H9 (cell line): ENCODE measurements at regions not wholly inside any gene's neighbourhood (a gene's known extent, or its start where the extent isn't known, plus 50 kb on each side); places are given as distances from the start of the nearest gene placed in this dataset.

Experiments used
- DNase-seq: peaks from one replicate; pipeline ENCODE4 v3.0.0-alpha.2; 2017
- H2AFZ ChIP-seq: one replicate; pipeline ENCODE4 v1.6.1; 2013; ENCODE audit warnings: mild to moderate bottlenecking, low read length, control low read depth, moderate library complexity
- H2AK5ac ChIP-seq: 2 replicates; pipeline ENCODE4 v1.6.1; 2013; ENCODE audit warnings: low read length, control low read depth, mixed read lengths; ENCODE audit not compliant: insufficient read length
- H2BK120ac ChIP-seq: one replicate; pipeline ENCODE4 v1.6.1; 2013; ENCODE audit warnings: low read depth, mild to moderate bottlenecking, low read length, control low read depth, inconsistent platforms; ENCODE audit not compliant: poor library complexity, severe bottlenecking
- H2BK12ac ChIP-seq: 2 replicates; pipeline ENCODE4 v1.6.1; 2013; ENCODE audit warnings: low read length, control low read depth, mixed read lengths, low read depth; ENCODE audit not compliant: insufficient read length
- H2BK15ac ChIP-seq: 2 replicates; pipeline ENCODE4 v1.6.1; 2013; ENCODE audit warnings: low read depth, low read length, control low read depth
- H2BK20ac ChIP-seq: one replicate; pipeline ENCODE4 v1.6.1; 2013; ENCODE audit warnings: low read depth, mild to moderate bottlenecking, low read length, control low read depth, inconsistent platforms; ENCODE audit not compliant: poor library complexity, severe bottlenecking
- H2BK5ac ChIP-seq: 2 replicates; pipeline ENCODE4 v1.6.1; 2013; ENCODE audit warnings: low read length, control low read depth, mixed read lengths; ENCODE audit not compliant: insufficient read length
- H3K14ac ChIP-seq: 2 replicates; pipeline ENCODE4 v1.6.1; 2013; ENCODE audit warnings: low read length, control low read depth; ENCODE audit not compliant: insufficient read depth
- H3K18ac ChIP-seq: 2 replicates; pipeline ENCODE4 v1.6.1; 2013; ENCODE audit warnings: low read depth, mild to moderate bottlenecking, mixed read lengths, low read length, control low read depth; ENCODE audit not compliant: insufficient read length
- H3K23ac ChIP-seq: 2 replicates; pipeline ENCODE4 v1.6.1; 2013; ENCODE audit warnings: low read length, control low read depth, mixed read lengths, low read depth; ENCODE audit not compliant: insufficient read length
- H3K23me2 ChIP-seq: 2 replicates; pipeline ENCODE4 v1.6.1; 2013; ENCODE audit warnings: low read depth, mild to moderate bottlenecking, mixed read lengths, low read length, control low read depth; ENCODE audit not compliant: insufficient read length, poor library complexity, severe bottlenecking
- H3K27ac ChIP-seq: 2 replicates; pipeline ENCODE4 v1.5.1; 2013; ENCODE audit warnings: low read length, control low read depth, mixed read lengths, low read depth; ENCODE audit not compliant: insufficient read length
- H3K27me3 ChIP-seq: 2 replicates; pipeline ENCODE4 v1.6.1; 2013; ENCODE audit warnings: low read length, control low read depth, inconsistent platforms; ENCODE audit not compliant: insufficient read depth
- H3K4ac ChIP-seq: 2 replicates; pipeline ENCODE4 v1.6.1; 2013; ENCODE audit warnings: low read depth, mild to moderate bottlenecking, control low read depth, inconsistent platforms, low read length, moderate library complexity
- H3K4me1 ChIP-seq: 2 replicates; pipeline ENCODE4 v1.6.1; 2013; ENCODE audit warnings: low read length, control low read depth, inconsistent platforms; ENCODE audit not compliant: insufficient read depth
- H3K4me2 ChIP-seq: 2 replicates; pipeline ENCODE4 v1.6.1; 2013; ENCODE audit warnings: low read length, control low read depth, mixed read lengths; ENCODE audit not compliant: insufficient read length, insufficient read depth
- H3K56ac ChIP-seq: 2 replicates; pipeline ENCODE4 v1.6.1; 2013; ENCODE audit warnings: low read depth, mild to moderate bottlenecking, mixed read lengths, low read length, control low read depth; ENCODE audit not compliant: insufficient read length
- H3K79me1 ChIP-seq: 2 replicates; pipeline ENCODE4 v1.6.1; 2013; ENCODE audit warnings: low read depth, mild to moderate bottlenecking, moderate library complexity, low read length, control low read depth, inconsistent platforms; ENCODE audit not compliant: insufficient read depth, poor library complexity, severe bottlenecking
- H3K79me2 ChIP-seq: 2 replicates; pipeline ENCODE4 v1.6.1; 2013; ENCODE audit warnings: low read length, control low read depth, inconsistent platforms; ENCODE audit not compliant: insufficient read depth
- H3K9ac ChIP-seq: 2 replicates; pipeline ENCODE4 v1.6.1; 2013; ENCODE audit warnings: low read length, control low read depth, mixed read lengths; ENCODE audit not compliant: insufficient read length; ENCODE audit errors: extremely low read depth
- H3K9me3 ChIP-seq: one replicate; pipeline ENCODE4 v1.6.1; 2013; ENCODE audit warnings: low read depth, low read length, inconsistent platforms; ENCODE audit not compliant: control insufficient read depth
- H3T11ph ChIP-seq: one replicate; pipeline ENCODE4 v1.6.1; 2013; ENCODE audit warnings: mild to moderate bottlenecking, low read length, control low read depth, inconsistent platforms
- H4K20me1 ChIP-seq: one replicate; pipeline ENCODE4 v1.6.1; 2013; ENCODE audit not compliant: control insufficient read depth, insufficient read length, insufficient read depth
- H4K5ac ChIP-seq: 2 replicates; pipeline ENCODE4 v1.6.1; 2013; ENCODE audit warnings: low read depth, mild to moderate bottlenecking, mixed read lengths, low read length, control low read depth; ENCODE audit not compliant: insufficient read length
- H4K8ac ChIP-seq: replicated peaks from 2 replicates; pipeline ENCODE4 v1.6.1; 2013; ENCODE audit warnings: low read length, control low read depth, mixed read lengths, low read depth; ENCODE audit not compliant: insufficient read length
- H4K91ac ChIP-seq: 2 replicates; pipeline ENCODE4 v1.6.1; 2013; ENCODE audit warnings: low read depth, mild to moderate bottlenecking, moderate library complexity, mixed read lengths, low read length, control low read depth; ENCODE audit not compliant: insufficient read length
- H3K27ac Mint-ChIP-seq, 3 experiments: 2 replicates in 2 of 3; 3 replicates in 1 of 3; pipeline ENCODE4 v1.8.0; 2020 to 2021; ENCODE audit warnings: mixed read lengths in 3 of 3, mild to moderate bottlenecking in 1 of 3, moderate library complexity in 1 of 3
- H3K27me3 Mint-ChIP-seq: 2 replicates; pipeline ENCODE4 v1.8.0; 2021; ENCODE audit warnings: low read depth, mild to moderate bottlenecking, moderate library complexity, mixed read lengths
- H3K36me3 Mint-ChIP-seq, 3 experiments: 2 replicates in 2 of 3; 3 replicates in 1 of 3; pipeline ENCODE4 v1.8.0; 2020 to 2021; ENCODE audit warnings: low read depth in 3 of 3, mixed read lengths in 3 of 3; ENCODE audit not compliant: insufficient read depth in 1 of 3
- H3K4me1 Mint-ChIP-seq, 2 experiments: 2 replicates each; pipeline ENCODE4 v1.8.0; 2020; ENCODE audit warnings: mixed read lengths in 2 of 2
- H3K4me3 Mint-ChIP-seq, 2 experiments: 2 replicates in 1 of 2; 3 replicates in 1 of 2; pipeline ENCODE4 v1.8.0; 2020 to 2021; ENCODE audit warnings: mild to moderate bottlenecking in 2 of 2, mixed read lengths in 2 of 2, moderate library complexity in 1 of 2
- H3K9me3 Mint-ChIP-seq, 2 experiments: 2 replicates in 1 of 2; 3 replicates in 1 of 2; pipeline ENCODE4 v1.8.0; 2020; ENCODE audit warnings: mild to moderate bottlenecking in 2 of 2, mixed read lengths in 2 of 2, moderate library complexity in 1 of 2
- CTCF ChIP-seq: fragments of 200-600 bp; sonication (generic); conservative IDR thresholded peaks from 3 replicates; pipeline ENCODE4 v1.8.0; 2021; ENCODE audit warnings: antibody characterized with exemption, mild to moderate bottlenecking
- WGBS: extraction: QIAGEN DNeasy Blood & Tissue Kit; methylation state at CpG from one replicate; pipeline ENCODE4 v1.1.7; 2013; ENCODE audit warnings: missing lambda C conversion rate, low lambda C conversion rate, mixed read lengths; ENCODE audit not compliant: insufficient read length; ENCODE audit errors: extremely low coverage; 5-methylcytosine and 5-hydroxymethylcytosine counted together

GRCh38 chr2:33925311-33925710 lies 326.2 kb upstream of the FAM98A start:
- Histone ChIP-seq H3T11ph (no peak overlapping the region), H3K4me2 (no peak overlapping the region), H3K4me1 (no peaks in the 10 kb centered on the region), H2AFZ (no peak overlapping the region), H4K5ac (no peak overlapping the region), H2BK12ac (no peak overlapping the region), H3K79me2 (no peaks in the 10 kb centered on the region), H2AK5ac (no peak overlapping the region), H2BK15ac (no peak overlapping the region), H3K9ac (no peak overlapping the region), H3K23ac (no peak overlapping the region), H4K20me1 (no peaks in the 10 kb centered on the region), H4K8ac (no peak overlapping the region), H3K79me1 (no peaks in the 10 kb centered on the region), H4K91ac (no peak overlapping the region), H3K27ac (no peak overlapping the region), H2BK20ac (no peak overlapping the region), H3K27me3 (no peaks in the 10 kb centered on the region), H2BK120ac (no peak overlapping the region), H2BK5ac (no peak overlapping the region), H3K14ac (no peak overlapping the region), H3K56ac (no peak overlapping the region), H3K4ac (no peak overlapping the region), H3K23me2 (no peaks in the 10 kb centered on the region), H3K9me3 (no peaks in the 10 kb centered on the region), H3K18ac (no peak overlapping the region)
- Mint-ChIP-seq H3K9me3 (peaks cover 0 to 7% of the 10 kb centered on the region in 2 experiments; a peak in 3 of 5 replicates), H3K27ac (no peak overlapping the region), H3K4me1 (no peaks in the 10 kb centered on the region), H3K36me3 (no peaks in the 10 kb centered on the region; a peak in 1 of 7 replicates), H3K27me3 (no peaks in the 10 kb centered on the region), H3K4me3 (no peak overlapping the region)
- no peak for DNase-seq
- no peak for TF ChIP-seq CTCF
- no CpG with 5 or more reads among the region's 1 CpG for WGBS
